ENCODE measurements at regions not wholly inside any gene's neighbourhood (a gene's known extent, or its start where the extent isn't known, plus 50 kb on each side); places are given as distances from the start of the nearest gene placed in this dataset.

DNA sequence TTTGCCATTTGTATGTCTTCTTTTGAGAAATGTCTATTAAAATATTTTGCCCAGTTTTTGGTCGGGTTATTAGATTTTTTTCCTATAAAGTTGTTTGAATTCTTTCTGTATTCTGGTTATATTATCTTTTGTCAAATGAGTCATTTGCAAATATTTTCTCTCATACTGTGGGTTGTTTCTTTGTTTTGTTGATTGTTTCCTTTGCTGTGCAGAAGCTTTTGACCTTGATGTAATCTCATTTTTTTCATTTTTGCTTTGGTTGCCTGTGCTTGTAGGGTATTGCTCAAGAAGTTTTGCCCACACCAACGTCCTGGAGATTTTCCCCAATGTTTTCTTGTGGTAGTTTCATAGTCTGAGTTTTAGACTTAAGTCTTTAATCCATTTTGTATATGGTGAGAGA, 245.7 kb downstream of the ADCYAP1 start:
- TF ChIP-seq, protein P1, sequence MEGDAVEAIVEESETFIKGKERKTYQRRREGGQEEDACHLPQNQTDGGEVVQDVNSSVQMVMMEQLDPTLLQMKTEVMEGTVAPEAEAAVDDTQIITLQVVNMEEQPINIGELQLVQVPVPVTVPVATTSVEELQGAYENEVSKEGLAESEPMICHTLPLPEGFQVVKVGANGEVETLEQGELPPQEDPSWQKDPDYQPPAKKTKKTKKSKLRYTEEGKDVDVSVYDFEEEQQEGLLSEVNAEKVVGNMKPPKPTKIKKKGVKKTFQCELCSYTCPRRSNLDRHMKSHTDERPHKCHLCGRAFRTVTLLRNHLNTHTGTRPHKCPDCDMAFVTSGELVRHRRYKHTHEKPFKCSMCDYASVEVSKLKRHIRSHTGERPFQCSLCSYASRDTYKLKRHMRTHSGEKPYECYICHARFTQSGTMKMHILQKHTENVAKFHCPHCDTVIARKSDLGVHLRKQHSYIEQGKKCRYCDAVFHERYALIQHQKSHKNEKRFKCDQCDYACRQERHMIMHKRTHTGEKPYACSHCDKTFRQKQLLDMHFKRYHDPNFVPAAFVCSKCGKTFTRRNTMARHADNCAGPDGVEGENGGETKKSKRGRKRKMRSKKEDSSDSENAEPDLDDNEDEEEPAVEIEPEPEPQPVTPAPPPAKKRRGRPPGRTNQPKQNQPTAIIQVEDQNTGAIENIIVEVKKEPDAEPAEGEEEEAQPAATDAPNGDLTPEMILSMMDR (IDR thresholded peaks at IDR 0.05; ENCODE audit: insufficient read depth, low read depth, low read length): no peak
- no peak for TF ChIP-seq EZH2 (IDR thresholded peaks at IDR 0.05; ENCODE audit: insufficient read depth, low read length)

Data from astrocyte (in vitro differentiated cells and primary cell).